ENCODE measurements at regions not wholly inside any gene's neighbourhood (a gene's known extent, or its start where the extent isn't known, plus 50 kb on each side); places are given as distances from the start of the nearest gene placed in this dataset.

DNA sequence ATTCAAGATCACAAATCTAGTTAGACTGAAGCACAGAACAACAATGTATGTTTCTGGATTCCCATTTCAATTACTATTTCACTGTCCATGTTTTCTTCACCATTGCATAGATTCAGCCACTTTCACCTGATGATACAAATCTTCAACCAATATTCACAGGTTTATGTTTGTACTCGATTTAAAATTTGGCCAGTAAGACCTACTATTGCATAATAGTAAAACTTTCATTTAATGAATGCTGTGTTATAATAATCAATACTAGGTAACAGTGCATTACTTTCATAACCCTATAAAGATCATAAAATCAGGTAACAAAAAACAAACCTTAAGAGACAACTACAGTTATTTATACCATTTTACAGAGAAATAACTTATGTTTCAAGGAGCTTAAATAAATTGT is 2209.1 kb downstream of the ARAP2 start:
- no peak for DNase-seq (ENCODE audit: low read depth)

DNA sequence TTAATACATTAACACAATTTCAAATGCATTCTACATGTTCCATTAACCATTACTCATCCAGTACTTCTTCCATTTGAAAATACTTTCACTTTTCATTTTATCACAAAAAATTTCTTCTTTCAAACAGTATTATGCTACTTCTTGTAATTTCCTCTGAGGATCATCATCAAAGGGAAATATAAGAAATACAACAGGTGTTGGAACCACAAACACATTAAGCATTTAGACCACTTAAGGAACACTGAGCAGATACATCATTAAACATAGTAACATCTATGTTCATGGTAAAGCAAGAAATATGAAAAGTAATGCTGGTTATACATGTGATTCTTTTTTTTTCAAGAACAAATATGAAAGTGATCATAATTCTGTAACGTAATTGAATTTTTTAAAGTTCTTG is 2207.0 kb downstream of the ARAP2 start:
- DNase-seq (ENCODE audit: low read depth), result no peak

DNA sequence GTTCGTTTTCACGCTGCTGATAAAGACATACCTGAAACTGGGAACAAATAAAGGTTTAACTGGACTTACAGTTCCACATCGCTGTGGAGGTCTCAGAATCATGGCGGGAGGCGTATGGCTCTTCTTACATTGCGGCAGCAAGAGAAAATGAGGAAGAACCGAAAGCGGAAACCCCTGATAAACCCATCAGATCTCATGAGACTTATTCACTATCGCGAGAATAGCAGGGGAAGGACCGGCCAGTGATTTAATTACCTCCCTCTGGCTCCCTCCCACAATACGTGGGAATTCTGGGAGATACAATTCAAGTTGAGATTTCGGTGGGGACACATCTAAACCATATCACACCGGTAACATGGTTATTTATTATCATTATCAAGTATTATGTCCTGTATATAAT is 2204.5 kb downstream of the ARAP2 start:
- DNase-seq (ENCODE audit: low read depth), result no peak

GRCh38 chr4:34043131-34043530 is 2201.2 kb downstream of the ARAP2 start:
- peak; percentile 6 for DNase-seq (ENCODE audit: low read depth)

DNA sequence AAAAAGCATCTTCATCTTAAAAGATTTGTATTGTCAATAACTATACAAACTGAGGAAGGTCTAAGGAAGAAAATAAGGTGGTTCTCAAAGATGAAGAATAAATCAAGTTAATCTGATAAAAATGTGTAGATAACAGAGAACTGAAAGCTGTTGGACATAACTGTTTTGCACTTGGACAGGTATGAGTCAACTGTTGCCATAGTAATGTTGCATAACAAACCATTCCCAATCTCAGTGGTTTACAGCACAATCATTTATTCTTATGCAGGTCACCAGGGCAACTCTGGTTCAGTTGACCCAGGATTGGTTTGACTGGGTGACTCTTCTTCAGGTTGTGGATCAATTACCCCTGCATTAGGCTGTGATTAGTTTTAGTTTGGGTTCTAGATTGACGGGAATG is 2197.7 kb downstream of the ARAP2 start:
- peak; percentile 35 for DNase-seq (ENCODE audit: low read depth)

GRCh38 chr4:34047363-34047762 is 2197.0 kb downstream of the ARAP2 start:
- no peak for DNase-seq (ENCODE audit: low read depth)

DNA sequence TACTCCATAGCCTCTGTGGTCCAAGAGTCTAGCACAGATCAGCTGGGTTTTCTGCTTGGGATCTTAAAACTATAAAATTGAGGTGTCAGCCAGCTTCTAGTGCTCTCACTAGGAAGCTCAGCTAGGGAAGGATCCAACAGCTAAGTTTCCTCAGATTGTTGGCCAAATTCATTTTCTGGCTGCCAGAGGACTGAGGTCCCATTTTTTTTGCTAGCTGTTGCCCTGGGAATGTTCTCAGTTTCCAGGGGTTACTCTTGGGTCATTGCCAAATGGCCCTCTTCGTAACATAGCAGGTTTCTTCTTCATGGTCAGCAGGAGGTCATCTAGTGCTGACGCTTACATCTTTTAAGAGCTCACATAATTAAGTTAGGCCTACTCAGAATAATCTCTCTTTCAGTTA is 2178.2 kb downstream of the ARAP2 start:
- DNase-seq (ENCODE audit: low read depth), result no peak

- DNase-seq (ENCODE audit: low read depth), result peak; percentile 1
Observed at GRCh38 chr4:34091451-34091850, 2152.9 kb downstream of the ARAP2 start.

GRCh38 chr4:34094114-34094513 is 2150.2 kb downstream of the ARAP2 start:
- no peak for DNase-seq (ENCODE audit: low read depth)

DNA sequence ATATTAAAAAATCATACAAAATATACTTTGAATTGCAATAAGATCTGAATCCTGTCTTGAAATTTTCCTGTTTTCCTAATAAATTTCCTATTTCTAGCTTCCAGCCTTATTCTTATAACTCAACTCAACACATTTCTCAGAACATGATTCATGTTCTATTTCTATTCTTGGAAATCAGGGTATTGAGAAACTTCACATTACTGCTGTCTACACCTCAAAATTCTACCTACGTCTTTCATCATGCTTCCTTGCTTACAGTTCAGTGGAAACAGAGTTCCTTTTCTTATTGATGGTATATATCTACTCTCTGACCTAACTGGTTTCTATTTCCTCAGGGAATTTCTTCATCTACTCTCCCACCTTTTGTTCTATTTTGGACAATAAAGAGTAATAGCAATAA is 2139.0 kb downstream of the ARAP2 start:
- DNase-seq (ENCODE audit: low read depth), result no peak

DNA sequence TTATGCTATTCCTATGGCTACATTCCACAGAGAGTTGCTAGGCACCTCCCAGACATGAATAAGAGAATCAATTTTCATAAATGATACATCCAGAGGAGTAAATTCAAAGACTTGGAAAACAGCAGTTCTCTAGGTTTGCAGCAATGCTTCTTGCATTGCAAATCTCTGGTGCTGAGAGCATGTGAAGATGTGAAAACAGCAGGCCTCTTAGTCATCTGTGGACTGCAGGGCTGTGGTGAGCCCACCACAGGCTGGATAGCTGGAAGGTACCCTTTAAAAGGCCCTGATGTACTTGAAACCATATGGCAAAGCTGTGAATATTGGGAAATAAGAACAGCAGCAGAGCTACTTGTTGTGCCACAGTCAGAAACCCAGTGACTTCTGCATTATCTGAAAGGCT is 2135.9 kb downstream of the ARAP2 start:
- DNase-seq (ENCODE audit: low read depth), result peak; percentile 3

DNA sequence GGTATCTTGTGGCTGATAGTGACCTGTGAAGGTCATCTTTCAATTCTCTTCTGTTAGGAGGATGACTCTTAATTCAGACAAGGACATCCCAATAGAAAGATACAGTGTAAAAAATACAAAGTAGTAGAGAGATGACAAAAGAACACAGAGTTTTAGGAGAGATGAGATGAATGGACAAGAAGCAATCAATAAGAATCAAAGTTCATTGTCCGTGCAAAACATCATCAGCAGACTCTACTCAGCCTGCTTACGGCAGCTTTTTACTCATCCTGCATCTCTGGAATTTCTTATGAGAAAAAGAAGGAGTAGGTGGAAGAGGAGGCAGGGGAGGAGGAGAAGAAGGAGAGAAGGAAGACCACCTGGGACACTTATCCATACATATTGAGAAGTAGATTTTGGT is 2131.7 kb downstream of the ARAP2 start:
- no peak for DNase-seq (ENCODE audit: low read depth)

DNA sequence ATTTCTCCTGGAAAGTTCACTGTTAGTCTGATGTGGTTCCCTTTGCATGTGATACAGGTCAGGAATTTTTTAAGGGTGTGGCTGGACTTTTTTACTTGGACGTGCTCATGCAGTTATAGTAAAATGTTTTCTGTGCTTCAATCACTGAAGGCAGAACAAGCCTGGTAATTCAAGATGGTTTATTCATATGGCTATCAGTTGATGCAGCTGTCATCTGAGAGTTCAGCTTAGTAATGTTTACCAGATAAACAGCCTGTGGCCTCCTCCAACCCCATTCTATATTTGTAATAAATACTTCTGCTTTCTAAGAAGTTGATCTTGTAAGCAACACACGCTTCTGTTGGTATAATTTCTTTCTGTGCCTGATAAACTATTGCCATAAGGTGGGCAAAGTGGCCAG is 2105.9 kb downstream of the ARAP2 start:
- DNase-seq (ENCODE audit: low read depth), result no peak

DNA sequence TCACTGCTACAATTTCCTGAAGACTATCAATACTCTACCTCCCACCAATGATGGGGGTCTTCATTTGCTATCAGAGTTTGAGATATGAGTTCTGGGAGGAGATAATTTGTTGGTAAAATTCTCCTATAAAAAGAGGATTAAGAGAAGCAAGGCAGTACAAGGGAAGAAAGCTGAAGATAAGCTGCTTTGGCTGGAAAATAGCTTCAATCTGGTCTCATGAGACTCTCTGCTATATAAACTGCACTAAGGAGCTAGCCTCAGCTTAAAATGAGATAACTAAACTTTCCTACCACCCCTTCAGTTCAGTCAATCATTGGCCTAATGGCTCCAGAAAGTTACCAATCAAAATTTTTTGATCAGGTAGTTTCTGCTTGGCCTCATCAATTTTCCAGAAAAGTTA is 2105.0 kb downstream of the ARAP2 start:
- no peak for DNase-seq (ENCODE audit: low read depth)

- DNase-seq (ENCODE audit: low read depth), result no peak
Observed at GRCh38 chr4:34148322-34148908, 2095.9 kb downstream of the ARAP2 start.

DNA sequence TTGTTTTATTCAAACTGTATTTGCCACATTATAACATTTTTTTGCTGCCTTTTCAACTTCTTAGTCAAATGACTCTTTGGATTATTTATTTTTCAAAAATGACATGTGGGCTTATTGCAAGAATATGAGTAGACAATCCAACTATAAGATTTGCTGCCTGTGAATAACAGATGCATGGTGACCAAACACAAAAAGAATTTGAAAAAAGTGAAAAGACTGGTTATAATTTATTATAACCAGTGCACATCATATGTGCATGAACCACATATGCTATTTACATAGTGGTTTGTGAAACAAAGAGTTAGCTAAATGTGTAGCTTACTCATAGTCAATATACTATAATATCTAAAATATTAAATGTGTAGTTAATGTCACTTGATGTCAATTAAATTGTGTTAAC is 2086.8 kb downstream of the ARAP2 start:
- DNase-seq (ENCODE audit: low read depth), result peak; percentile 34

GRCh38 chr4:34158878-34159277 is 2085.4 kb downstream of the ARAP2 start:
- peak; percentile 81 for DNase-seq (ENCODE audit: low read depth)

DNA sequence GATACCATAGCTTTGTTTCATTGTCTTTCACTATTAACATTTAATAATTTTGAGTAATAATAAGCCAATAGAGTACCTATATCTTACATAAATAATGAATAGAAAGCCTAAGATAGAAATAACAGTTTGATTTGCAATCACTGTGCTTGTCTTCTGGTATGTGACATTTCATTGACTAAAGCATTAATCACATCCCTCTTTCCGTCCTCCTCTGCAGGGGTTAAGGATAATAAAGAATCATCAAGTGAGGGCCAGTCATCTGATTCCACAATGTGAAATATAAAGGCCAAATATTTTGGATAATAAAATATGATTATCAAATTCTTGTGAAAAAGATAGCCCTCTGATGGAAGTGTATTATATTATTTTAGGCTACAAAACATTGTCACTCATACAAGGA is 2073.4 kb downstream of the ARAP2 start:
- peak; percentile 67 for DNase-seq (ENCODE audit: low read depth)

- DNase-seq (ENCODE audit: low read depth), result no peak
Observed at GRCh38 chr4:34176609-34177008, 2067.7 kb downstream of the ARAP2 start.

- no peak for DNase-seq (ENCODE audit: low read depth)
Observed at GRCh38 chr4:34178476-34178875, 2065.8 kb downstream of the ARAP2 start.

GRCh38 chr4:34181311-34181841 is 2062.9 kb downstream of the ARAP2 start:
- DNase-seq (ENCODE audit: low read depth), result peak; percentile 95

DNA sequence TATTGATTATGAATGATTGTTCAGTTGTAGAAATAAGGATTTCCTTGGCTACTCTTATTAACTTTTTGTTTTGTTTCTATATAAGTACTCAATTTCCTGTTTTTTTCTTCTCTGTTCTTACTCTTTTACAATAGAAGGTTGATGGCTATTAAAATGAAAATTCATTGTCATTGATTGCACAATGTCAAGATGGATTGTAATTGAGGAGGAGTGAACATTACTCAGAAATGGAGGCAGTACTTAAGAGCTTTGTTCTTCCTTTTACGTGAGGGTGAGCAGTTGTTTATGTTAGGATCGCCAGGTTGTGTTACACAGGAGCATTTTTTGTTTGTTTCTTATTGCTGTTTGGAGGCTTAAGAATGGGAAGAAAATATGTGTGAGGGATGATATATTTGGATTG is 2062.4 kb downstream of the ARAP2 start:
- DNase-seq (ENCODE audit: low read depth), result peak; percentile 62

- peak; percentile 15 for DNase-seq (ENCODE audit: low read depth)
Observed at GRCh38 chr4:34182306-34182705, 2062.0 kb downstream of the ARAP2 start.

DNA sequence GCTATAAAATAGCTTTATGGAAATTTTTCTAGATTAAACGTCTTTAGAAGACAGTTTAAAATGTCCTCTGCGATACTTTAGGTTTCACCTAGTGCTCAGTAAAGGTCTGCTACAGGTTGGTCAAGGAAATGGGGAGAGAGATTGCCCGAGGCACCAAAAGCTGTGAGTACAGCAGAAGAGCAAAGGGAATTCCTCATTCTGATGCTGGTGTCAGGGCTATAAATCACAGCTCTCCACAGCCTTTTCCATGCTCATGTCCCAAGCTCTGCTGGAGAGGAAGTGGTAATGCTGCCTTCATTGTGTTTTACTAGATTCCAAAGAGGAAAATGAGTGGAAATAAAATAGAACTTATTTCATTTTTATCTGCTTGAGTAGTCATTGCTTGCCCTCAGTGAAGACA is 2060.4 kb downstream of the ARAP2 start:
- peak; percentile 85 for DNase-seq (ENCODE audit: low read depth)

- DNase-seq (ENCODE audit: low read depth), result no peak
Observed at GRCh38 chr4:34187056-34187455, 2057.3 kb downstream of the ARAP2 start.

Data from EH (cell line).